Activated CD8-positive, alpha-beta memory T cell treated with anti-CD3 and anti-CD28 coated beads, Interleukin-2, amount 10 ng/mL, durations not matched to agents 7 days and 5 days (primary cell): ENCODE measurements at regions not wholly inside any gene's neighbourhood (a gene's known extent, or its start where the extent isn't known, plus 50 kb on each side); places are given as distances from the start of the nearest gene placed in this dataset.

Source experiments
- ATAC-seq: fragments of 150-1000 bp; cut with Tn5 transposase; one replicate; pipeline ENCODE4 v1.10.0; 2021; ENCODE audit warnings: moderate library complexity
- CTCF ChIA-PET: fragments of 350-600 bp; sonication (Branson Sonifier 250); formaldehyde crosslinking; loops from one replicate; lab custom pipeline; 2021; ENCODE audit warnings: antibody characterized with exemption; lab: Charles Lee
- DNase-seq: peaks from one replicate; pipeline ENCODE4 v3.0.0-alpha.2; 2020
- H3K27ac Mint-ChIP-seq: one replicate; pipeline ENCODE4 v1.8.0; 2021; ENCODE audit warnings: mild to moderate bottlenecking, mixed read lengths
- H3K27me3 Mint-ChIP-seq: one replicate; pipeline ENCODE4 v1.8.0; 2021; ENCODE audit warnings: mixed read lengths
- H3K36me3 Mint-ChIP-seq: one replicate; pipeline ENCODE4 v1.8.0; 2021; ENCODE audit warnings: mild to moderate bottlenecking, mixed read lengths
- H3K4me1 Mint-ChIP-seq: one replicate; pipeline ENCODE4 v1.8.0; 2021; ENCODE audit warnings: mixed read lengths
- H3K4me3 Mint-ChIP-seq: one replicate; pipeline ENCODE4 v1.8.0; 2021; ENCODE audit warnings: mild to moderate bottlenecking, moderate library complexity, mixed read lengths
- H3K9me3 Mint-ChIP-seq: one replicate; pipeline ENCODE4 v1.8.0; 2022; ENCODE audit warnings: low read depth, mixed read lengths

DNA sequence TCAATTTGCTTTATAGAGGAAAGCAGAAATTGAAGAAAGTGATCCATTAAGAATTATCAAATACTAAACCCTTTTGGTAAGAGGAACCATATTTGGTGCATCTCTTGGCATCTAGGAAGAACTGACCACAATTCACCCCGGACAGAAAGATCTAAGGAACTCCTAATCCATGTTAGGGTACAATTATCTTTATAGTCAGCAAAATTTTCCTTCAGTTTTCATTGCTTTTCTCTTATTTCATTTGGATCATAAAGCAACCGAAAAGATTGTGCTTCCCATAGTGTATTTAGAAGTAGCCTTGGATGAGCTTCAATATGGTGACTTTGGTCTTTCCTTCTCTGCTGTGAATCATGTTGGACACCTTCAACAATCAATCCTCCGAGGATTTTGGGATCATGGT, 50.1 kb upstream of the IGFBP5 start:
- Mint-ChIP-seq H3K36me3 (no peaks in the 10 kb centered on the region), H3K27me3 (peaks cover 32% of the 10 kb centered on the region), H3K27ac (no peak overlapping the region), H3K4me1 (no peaks in the 10 kb centered on the region), H3K9me3 (no peaks in the 10 kb centered on the region), H3K4me3 (no peak overlapping the region)
- DNase-seq (no peak), ATAC-seq (no peak)
- CTCF ChIA-PET: no interaction called here
